22Rv1 (cell line): ENCODE measurements at regions not wholly inside any gene's neighbourhood (a gene's known extent, or its start where the extent isn't known, plus 50 kb on each side); places are given as distances from the start of the nearest gene placed in this dataset.
"Not testable (repeated sequence)": the region's sequence is repeated elsewhere in the genome, so short reads cannot be mapped to it uniquely, and the experiment has no call there.

ENCODE experiments used
- H3K27ac ChIP-seq: fragments of 450-650 bp; 2 replicates; pipeline ENCODE4 v1.5.1; 2017
- ZFX ChIP-seq: fragments of 450-650 bp; IDR thresholded peaks from 2 replicates; pipeline ENCODE4 v1.6.1; 2017; ENCODE audit warnings: antibody characterized with exemption, borderline replicate concordance
- TF ChIP-seq, protein P1 (sequence below): fragments of 450-650 bp; IDR thresholded peaks from 2 replicates; pipeline ENCODE4 v1.5.1; 2017; ENCODE audit warnings: mild to moderate bottlenecking

DNA sequence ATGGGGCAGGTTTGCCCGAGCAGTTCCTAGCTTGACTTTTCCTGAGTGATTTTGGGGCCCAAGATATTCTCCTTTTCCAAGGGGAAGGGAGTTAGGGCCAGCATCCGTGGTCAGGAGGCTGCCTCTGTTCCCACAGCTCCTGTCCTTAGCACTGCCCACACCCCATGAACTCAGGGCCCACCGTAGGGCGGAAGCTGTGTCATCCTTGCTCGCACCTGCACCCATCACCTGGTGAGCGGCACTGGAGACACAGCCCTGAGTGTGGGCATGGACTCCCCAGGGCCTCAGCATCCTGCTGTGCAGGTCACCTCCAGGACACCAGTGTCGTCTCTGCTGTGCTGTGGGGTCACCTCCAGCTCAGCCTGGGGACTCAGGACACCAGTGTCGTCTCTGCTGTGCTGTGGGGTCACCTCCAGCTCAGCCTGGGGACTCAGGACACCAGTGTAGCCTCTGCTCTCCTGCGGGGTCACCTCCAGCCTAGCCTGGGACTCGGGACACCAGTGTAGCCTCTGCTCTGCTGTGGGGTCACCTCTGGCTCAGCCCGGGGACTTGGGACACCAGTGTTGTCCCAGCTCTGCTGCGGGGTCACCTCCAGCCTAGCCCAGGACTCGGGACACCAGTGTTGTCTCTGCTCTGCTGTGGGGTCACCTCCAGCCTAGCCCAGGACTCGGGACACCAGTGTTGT is 322.9 kb downstream of the ADGRD1 start:
- no peak overlapping the region for H3K27ac ChIP-seq
- TF ChIP-seq, protein P1, sequence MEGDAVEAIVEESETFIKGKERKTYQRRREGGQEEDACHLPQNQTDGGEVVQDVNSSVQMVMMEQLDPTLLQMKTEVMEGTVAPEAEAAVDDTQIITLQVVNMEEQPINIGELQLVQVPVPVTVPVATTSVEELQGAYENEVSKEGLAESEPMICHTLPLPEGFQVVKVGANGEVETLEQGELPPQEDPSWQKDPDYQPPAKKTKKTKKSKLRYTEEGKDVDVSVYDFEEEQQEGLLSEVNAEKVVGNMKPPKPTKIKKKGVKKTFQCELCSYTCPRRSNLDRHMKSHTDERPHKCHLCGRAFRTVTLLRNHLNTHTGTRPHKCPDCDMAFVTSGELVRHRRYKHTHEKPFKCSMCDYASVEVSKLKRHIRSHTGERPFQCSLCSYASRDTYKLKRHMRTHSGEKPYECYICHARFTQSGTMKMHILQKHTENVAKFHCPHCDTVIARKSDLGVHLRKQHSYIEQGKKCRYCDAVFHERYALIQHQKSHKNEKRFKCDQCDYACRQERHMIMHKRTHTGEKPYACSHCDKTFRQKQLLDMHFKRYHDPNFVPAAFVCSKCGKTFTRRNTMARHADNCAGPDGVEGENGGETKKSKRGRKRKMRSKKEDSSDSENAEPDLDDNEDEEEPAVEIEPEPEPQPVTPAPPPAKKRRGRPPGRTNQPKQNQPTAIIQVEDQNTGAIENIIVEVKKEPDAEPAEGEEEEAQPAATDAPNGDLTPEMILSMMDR, result no peak
- no peak for TF ChIP-seq ZFX

DNA sequence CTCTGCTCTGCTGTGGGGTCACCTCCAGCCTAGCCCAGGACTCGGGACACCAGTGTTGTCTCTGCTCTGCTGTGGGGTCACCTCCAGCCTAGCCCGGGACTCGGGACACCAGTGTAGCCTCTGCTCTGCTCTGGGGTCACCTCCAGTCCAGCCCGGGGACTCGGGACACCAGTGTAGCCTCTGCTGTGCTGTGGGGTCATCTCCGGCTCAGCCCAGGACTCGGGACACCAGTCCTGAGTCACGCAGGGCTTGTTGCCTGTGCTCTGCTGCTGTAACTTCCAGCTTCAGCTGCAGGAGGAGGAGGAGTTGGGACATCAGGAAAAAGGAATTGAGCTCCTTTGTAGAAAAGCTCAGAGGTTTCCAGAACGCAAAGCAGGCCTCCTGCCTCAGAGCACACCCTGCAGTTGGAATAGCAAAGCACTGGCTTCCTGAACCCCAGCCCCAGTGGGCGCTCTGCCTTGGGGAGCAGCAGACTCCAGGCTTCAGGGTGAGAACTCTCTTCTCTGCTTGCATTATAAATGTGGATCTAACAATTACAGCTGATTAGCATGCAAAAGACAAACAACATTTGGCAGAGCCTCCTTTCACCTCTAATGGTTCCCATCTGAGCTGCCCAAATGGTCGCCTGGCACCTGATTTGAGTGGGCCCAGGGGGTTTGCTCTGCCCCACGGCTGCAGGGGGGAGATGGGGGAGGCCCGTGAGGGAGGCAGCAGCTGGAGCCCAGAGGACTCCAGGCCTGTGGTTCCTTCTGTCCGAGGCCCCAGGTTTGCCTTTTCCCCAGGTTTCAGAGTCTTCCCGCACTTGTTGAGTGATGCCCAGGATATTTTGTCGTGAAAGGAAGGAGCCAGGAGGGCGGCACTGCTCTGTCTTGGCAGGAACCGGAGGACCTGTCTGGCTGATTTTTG is 323.7 kb downstream of the ADGRD1 start:
- not testable (repeated sequence) for H3K27ac ChIP-seq

- not testable (repeated sequence) for H3K27ac ChIP-seq
Observed at GRCh38 chr12:131278451-131279115, 324.9 kb downstream of the ADGRD1 start.

- no peak overlapping the region for H3K27ac ChIP-seq
- no peak for TF ChIP-seq ZFX
- TF ChIP-seq, protein P1, result no peak
Observed at GRCh38 chr12:131279281-131279921, 325.7 kb downstream of the ADGRD1 start.

GRCh38 chr12:131280426-131280825 is 326.7 kb downstream of the ADGRD1 start:
- no peak overlapping the region for H3K27ac ChIP-seq
- TF ChIP-seq, protein P1, result no peak
- TF ChIP-seq ZFX, result no peak

DNA sequence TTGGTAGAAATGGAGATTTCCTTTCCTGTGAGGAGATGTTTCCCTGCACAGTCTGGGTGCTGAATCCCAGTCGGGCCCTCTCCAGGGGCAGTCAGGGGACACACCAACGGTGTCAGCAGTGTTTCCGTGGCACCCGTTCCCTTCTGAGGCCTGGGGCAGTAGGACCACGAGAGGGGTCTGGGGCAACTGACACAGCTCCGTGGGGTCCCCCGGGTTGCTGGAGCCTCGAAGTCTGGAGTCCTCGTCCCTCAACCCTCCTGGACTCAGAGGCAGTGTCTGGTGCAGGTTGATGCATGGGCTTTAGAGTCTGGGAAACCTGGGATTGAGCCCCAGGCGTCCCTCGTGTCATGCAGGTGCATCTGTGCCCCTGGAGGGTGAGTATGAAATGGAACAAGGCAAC is 327.3 kb downstream of the ADGRD1 start:
- H3K27ac ChIP-seq, result no peak overlapping the region
- TF ChIP-seq, protein P1, result no peak
- no peak for TF ChIP-seq ZFX

DNA sequence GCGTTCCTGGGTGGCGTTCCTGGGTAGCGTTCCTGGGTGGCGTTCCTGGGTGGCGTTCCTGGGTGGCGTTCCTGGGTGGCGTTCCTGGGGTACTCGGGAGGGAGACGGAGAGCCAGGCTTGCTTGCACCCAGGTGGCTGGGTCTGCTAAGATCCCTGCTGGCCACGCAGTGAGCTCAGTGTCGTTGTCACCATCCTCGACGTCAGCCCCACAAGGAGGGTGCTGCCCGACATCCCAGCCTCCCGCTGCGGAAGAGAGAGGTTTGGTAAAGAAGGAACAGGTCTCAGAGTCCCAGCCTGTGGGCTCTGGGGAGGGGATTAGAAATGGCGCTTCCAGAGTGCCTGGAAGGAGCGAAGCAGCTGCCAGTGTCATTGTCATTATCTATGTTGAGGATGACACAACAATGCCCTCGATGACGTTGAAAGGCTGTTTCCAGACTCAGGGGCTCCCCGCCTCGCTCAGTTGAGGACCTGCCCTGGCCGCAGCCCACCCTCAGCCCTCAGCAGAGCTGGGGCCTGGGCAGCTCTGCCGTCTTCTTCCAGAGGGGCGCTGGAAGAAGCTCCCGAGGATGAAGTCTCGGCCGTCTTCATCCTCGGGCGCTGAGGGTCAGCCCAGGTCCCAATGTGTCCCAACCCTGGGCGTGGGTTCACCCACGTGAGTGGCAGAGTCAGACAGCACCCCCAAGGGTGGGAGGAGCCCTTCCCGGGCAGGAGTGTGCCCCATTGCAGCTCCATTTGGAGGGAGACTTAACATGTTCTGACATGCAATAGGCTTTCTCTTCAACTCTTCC is 328.8 kb downstream of the ADGRD1 start:
- no peak for TF ChIP-seq ZFX
- TF ChIP-seq, protein P1, result no peak
- H3K27ac ChIP-seq, result no peak overlapping the region
